Kidney epithelial cell (primary cell): ENCODE measurements at regions not wholly inside any gene's neighbourhood (a gene's known extent, or its start where the extent isn't known, plus 50 kb on each side); places are given as distances from the start of the nearest gene placed in this dataset.

Source experiments
- DNase-seq: peaks from one replicate; pipeline ENCODE4 v3.0.0-alpha.2; 2010; ENCODE audit warnings: low read depth
- H3K27me3 ChIP-seq: 2 replicates; pipeline ENCODE4 v1.6.0; 2011; ENCODE audit warnings: low read length; ENCODE audit not compliant: control insufficient read depth, insufficient read depth
- H3K36me3 ChIP-seq: 2 replicates; pipeline ENCODE4 v1.5.1; 2011; ENCODE audit warnings: low read length; ENCODE audit not compliant: control insufficient read depth, insufficient read depth
- H3K4me3 ChIP-seq: 2 replicates; pipeline ENCODE4 v1.5.1; 2011; ENCODE audit warnings: low read depth, mild to moderate bottlenecking, control low read depth, low read length
- CTCF ChIP-seq: IDR thresholded peaks from 2 replicates; pipeline ENCODE4 v1.5.1; 2011; ENCODE audit warnings: mild to moderate bottlenecking, moderate library complexity, low read length, control low read depth, inconsistent platforms; ENCODE audit not compliant: insufficient read depth, poor library complexity, severe bottlenecking

- no peak for TF ChIP-seq CTCF
- DNase-seq, result no peak
- no peaks in the 10 kb centered on the region for H3K27me3 ChIP-seq
- no peak overlapping the region for H3K4me3 ChIP-seq
- H3K36me3 ChIP-seq, result no peaks in the 10 kb centered on the region
Observed at GRCh38 chr13:84654654-84655275, 772.5 kb upstream of the SLITRK1 start.

GRCh38 chr13:84653915-84654534, 771.8 kb upstream of the SLITRK1 start:
- H3K4me3 ChIP-seq, result no peak overlapping the region
- TF ChIP-seq CTCF, result no peak
- no peaks in the 10 kb centered on the region for H3K27me3 ChIP-seq
- no peak for DNase-seq
- H3K36me3 ChIP-seq, result no peaks in the 10 kb centered on the region

GRCh38 chr13:84651705-84652104, 769.4 kb upstream of the SLITRK1 start:
- no peak for DNase-seq
- Histone ChIP-seq H3K36me3 (no peaks in the 10 kb centered on the region), H3K27me3 (no peaks in the 10 kb centered on the region), H3K4me3 (no peak overlapping the region)
- no peak for TF ChIP-seq CTCF

- no peak overlapping the region for H3K4me3 ChIP-seq
- TF ChIP-seq CTCF, result no peak
- no peaks in the 10 kb centered on the region for H3K36me3 ChIP-seq
- H3K27me3 ChIP-seq, result no peaks in the 10 kb centered on the region
- DNase-seq, result peak; percentile 80
Observed at GRCh38 chr13:84651288-84651687, 769.0 kb upstream of the SLITRK1 start.

- Histone ChIP-seq H3K27me3 (no peaks in the 10 kb centered on the region), H3K4me3 (no peak overlapping the region), H3K36me3 (no peaks in the 10 kb centered on the region)
- no peak for DNase-seq
- TF ChIP-seq CTCF, result no peak
Observed at GRCh38 chr13:84649853-84650252, 767.6 kb upstream of the SLITRK1 start.
